Esophagus squamous epithelium (tissue), 5 donors: ENCODE measurements at regions not wholly inside any gene's neighbourhood (a gene's known extent, or its start where the extent isn't known, plus 50 kb on each side); places are given as distances from the start of the nearest gene placed in this dataset.

ENCODE experiments used
- DNase-seq: peaks from one replicate; lab custom pipeline; 2025; lab: John Stamatoyannopoulos, UW
- H3K27ac ChIP-seq, 4 donors: fragments of 200-600 bp; sonication (generic); one replicate each; pipeline ENCODE4 v1.5.1; 2016 to 2019; ENCODE audit warnings: mild to moderate bottlenecking in 1 of 4
- H3K27me3 ChIP-seq, 4 donors: fragments of 200-600 bp; sonication (generic); 1 replicate in 3 of 4; 2 replicates in 1 of 4; pipeline versions ENCODE4 v1.5.1 to v1.6.0; 2017 to 2021; ENCODE audit warnings: antibody characterized with exemption in 1 of 4
- H3K36me3 ChIP-seq, 3 donors: fragments of 200-600 bp; sonication (generic); one replicate each; pipeline ENCODE4 v1.5.1; 2016 to 2019
- H3K4me1 ChIP-seq, 3 donors: fragments of 200-600 bp; sonication (generic); one replicate each; pipeline ENCODE4 v1.5.1; 2017 to 2019
- H3K4me3 ChIP-seq, 4 donors: fragments of 200-600 bp; sonication (generic); 1 replicate in 3 of 4; 2 replicates in 1 of 4; pipeline ENCODE4 v1.5.1; 2016 to 2019; ENCODE audit warnings: mild to moderate bottlenecking in 2 of 4, moderate library complexity in 1 of 4
- H3K9me3 ChIP-seq, 3 donors: fragments of 200-600 bp; sonication (generic); one replicate each; pipeline ENCODE4 v1.5.1; 2016 to 2019
- POLR2A ChIP-seq, 4 donors: fragments of 450-650 bp; IDR thresholded peaks; one replicate each; pipeline ENCODE4 v1.6.1; 2017; ENCODE audit warnings: antibody characterized with exemption in 4 of 4, mild to moderate bottlenecking in 4 of 4, moderate library complexity in 3 of 4
- WGBS, 2 donors: methylation state at CpG; one replicate each; pipeline ENCODE4 v1.1.5; 2018; 5-methylcytosine and 5-hydroxymethylcytosine counted together
- intact Hi-C: fragments of 100-400 bp; cut with DNase I; formaldehyde crosslinking; loops from one replicate; pipeline ENCODE4 v1.15.0; 2022
- TF ChIP-seq, protein P1 (sequence below), 6 experiments: fragments of 450-650 bp in 4 of 6; fragments of 200-600 bp in 2 of 6; sonication (generic) in 2 of 6; IDR thresholded peaks; one replicate each; pipeline ENCODE4 v1.5.1; 2016 to 2019; ENCODE audit warnings: antibody characterized with exemption in 6 of 6, mild to moderate bottlenecking in 4 of 6, moderate library complexity in 4 of 6
- donor health status: DM: yes; HTN: yes; CAD: no.

DNA sequence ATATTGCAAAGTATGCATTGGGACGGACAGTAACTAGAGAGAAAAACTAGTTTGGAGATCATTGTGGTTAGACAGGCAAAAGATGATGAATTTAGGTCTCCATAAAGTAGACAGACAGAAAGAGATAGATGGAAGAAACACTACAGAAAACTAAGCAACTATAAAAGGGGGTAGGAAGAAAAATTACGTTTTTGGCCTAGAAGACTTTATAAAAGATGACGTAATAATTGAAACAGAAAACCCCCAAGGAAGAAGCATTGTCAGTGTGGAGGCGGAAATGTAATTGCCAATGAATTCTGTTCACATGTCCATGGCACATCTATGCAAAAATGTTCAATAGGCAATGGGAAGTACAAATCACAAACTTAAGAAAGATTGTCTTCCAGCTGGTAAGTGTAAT is 1211.5 kb upstream of the ZEB2 start:
- intact Hi-C loops = no loop called here
- no peak overlapping the region for H3K4me3 ChIP-seq
- H3K27me3 ChIP-seq = no peaks in the 10 kb centered on the region
- H3K27ac ChIP-seq = no peak overlapping the region
- H3K36me3 ChIP-seq = no peaks in the 10 kb centered on the region
- H3K4me1 ChIP-seq = no peaks in the 10 kb centered on the region
- no peak for DNase-seq
- TF ChIP-seq, protein P1, sequence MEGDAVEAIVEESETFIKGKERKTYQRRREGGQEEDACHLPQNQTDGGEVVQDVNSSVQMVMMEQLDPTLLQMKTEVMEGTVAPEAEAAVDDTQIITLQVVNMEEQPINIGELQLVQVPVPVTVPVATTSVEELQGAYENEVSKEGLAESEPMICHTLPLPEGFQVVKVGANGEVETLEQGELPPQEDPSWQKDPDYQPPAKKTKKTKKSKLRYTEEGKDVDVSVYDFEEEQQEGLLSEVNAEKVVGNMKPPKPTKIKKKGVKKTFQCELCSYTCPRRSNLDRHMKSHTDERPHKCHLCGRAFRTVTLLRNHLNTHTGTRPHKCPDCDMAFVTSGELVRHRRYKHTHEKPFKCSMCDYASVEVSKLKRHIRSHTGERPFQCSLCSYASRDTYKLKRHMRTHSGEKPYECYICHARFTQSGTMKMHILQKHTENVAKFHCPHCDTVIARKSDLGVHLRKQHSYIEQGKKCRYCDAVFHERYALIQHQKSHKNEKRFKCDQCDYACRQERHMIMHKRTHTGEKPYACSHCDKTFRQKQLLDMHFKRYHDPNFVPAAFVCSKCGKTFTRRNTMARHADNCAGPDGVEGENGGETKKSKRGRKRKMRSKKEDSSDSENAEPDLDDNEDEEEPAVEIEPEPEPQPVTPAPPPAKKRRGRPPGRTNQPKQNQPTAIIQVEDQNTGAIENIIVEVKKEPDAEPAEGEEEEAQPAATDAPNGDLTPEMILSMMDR (IDR thresholded peaks at IDR 0.05) = no peak
- TF ChIP-seq POLR2A (IDR thresholded peaks at IDR 0.05) = no peak
- H3K9me3 ChIP-seq = no peaks in the 10 kb centered on the region
- WGBS, 2 donors = 89 to 93% methylated on average over 4 of the region's 4 CpGs

DNA sequence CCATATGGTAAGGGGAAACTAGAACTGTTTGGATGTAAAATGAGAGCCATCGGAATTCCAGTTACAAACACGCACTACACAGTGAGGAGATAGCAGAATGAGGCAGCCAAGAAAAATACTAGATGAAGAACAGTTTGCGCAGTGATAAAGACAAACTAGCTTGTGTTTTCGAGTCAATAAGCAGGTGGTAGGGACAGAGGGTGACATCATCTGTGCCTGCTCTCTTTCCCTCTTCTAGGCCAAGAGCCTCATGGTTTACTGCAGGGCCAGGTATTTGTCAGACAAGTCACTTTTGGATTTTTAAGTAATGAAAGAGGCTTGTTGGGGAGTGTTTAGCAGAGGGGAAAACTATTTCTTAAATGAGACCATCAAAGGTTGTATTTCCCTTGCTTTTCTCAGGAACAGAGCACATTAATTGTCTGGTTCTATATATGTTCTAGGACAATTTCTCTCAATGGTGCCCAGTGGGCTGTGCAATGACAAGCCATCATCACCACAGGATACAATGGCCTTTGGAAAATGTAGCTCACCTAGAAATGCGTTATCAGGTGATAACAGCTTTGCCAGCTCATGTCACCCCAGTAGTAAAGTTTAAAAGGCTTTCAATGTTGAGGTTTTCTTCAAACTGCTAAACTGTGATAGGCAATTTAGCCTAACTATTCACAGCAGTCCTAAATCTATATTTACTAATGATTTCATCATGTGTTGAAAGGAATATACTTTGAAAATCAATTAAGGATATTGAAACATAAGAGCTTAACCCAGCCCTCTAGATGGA is 1210.3 kb upstream of the ZEB2 start:
- DNase-seq = no peak
- WGBS, 2 donors = 87 to 89% methylated on average over 5 of the region's 5 CpGs
- Histone ChIP-seq H3K27me3 (no peaks in the 10 kb centered on the region), H3K36me3 (no peaks in the 10 kb centered on the region), H3K27ac (no peak overlapping the region), H3K4me1 (no peaks in the 10 kb centered on the region), H3K9me3 (no peaks in the 10 kb centered on the region), H3K4me3 (no peak overlapping the region)
- intact Hi-C loops = no loop called here
- TF ChIP-seq, protein P1 (IDR thresholded peaks at IDR 0.05) = no peak
- TF ChIP-seq POLR2A (IDR thresholded peaks at IDR 0.05) = no peak

DNA sequence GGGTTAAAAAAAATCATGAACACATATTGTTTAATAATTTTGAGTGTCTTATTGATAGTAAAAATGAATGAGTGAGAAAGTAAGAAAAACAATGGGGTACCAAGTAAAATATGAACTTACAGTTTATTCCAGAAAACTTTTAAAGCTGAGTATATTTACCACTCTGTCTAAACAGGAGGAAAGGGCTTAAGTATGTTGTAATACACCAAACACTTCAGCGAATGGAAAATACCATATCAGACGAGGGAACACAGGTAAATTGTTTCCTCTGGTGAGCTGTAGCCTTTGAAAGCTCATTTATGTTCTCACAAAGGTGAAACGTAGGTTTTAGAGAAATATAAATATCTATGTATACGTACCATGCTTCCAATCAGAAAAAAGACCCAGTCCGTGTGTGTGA is 1209.6 kb upstream of the ZEB2 start:
- intact Hi-C loops = no loop called here
- no peak for DNase-seq
- WGBS, 2 donors = 72 to 88% methylated on average over 5 of the region's 5 CpGs

DNA sequence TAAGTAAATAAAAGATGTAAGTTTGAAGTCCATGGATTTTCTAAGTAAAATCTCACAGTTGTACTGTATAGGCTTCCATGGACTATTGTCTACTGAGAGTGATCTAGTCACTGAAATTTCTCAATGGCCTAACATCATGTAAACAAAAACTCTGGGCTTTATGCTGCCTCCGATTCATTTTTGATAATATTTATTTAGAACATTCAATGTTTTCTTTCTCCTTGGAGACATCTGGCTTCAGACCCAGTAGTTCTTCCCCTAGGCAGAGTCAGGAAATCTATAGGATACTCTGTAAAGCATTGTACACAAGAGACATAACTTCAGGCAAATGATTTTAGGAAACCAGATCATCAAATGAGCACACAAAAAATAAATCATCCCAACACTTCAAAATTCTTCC is 1208.6 kb upstream of the ZEB2 start:
- no peak for DNase-seq
- WGBS, 2 donors = 22 to 24% methylated on average over 1 of the region's 1 CpG

More for the DNA sequence above, 1209.6 kb upstream of the ZEB2 start:
- Histone ChIP-seq H3K27me3 (no peaks in the 10 kb centered on the region), H3K4me3 (no peak overlapping the region), H3K9me3 (no peaks in the 10 kb centered on the region), H3K36me3 (no peaks in the 10 kb centered on the region), H3K27ac (no peak overlapping the region), H3K4me1 (no peaks in the 10 kb centered on the region)
- no peak for TF ChIP-seq POLR2A (IDR thresholded peaks at IDR 0.05)
- TF ChIP-seq, protein P1 (IDR thresholded peaks at IDR 0.05) = no peak

DNA sequence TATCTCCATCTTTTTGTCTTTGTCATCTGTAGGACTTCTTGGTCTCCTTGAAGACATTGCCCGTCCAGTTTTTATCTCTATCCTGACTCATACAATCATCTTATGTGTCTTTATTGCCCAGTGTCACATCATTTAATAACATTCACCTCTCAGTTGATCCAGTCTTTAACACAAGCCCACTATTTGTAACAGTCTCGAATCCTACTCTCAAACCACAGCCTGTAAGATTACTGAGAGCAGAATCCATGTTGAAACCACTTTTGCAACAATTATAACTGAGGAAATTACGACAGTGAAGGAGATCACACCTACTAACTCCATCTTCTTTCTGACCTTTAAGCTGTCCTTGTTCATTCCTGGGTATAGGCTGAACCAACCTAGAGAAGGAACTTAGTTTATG is 1206.0 kb upstream of the ZEB2 start:
- WGBS, 2 donors = 78 to 87% methylated on average over 3 of the region's 3 CpGs
- no peak overlapping the region for H3K27ac ChIP-seq
- no peaks in the 10 kb centered on the region for H3K36me3 ChIP-seq
- H3K4me3 ChIP-seq = no peak overlapping the region
- H3K4me1 ChIP-seq = no peaks in the 10 kb centered on the region
- no peaks in the 10 kb centered on the region for H3K27me3 ChIP-seq
- TF ChIP-seq, protein P1 (IDR thresholded peaks at IDR 0.05) = no peak
- TF ChIP-seq POLR2A (IDR thresholded peaks at IDR 0.05) = no peak
- DNase-seq = no peak
- no peaks in the 10 kb centered on the region for H3K9me3 ChIP-seq
- intact Hi-C loops = no loop called here

More for the DNA sequence above, 1208.6 kb upstream of the ZEB2 start:
- Histone ChIP-seq H3K36me3 (no peaks in the 10 kb centered on the region), H3K4me3 (no peak overlapping the region), H3K4me1 (no peaks in the 10 kb centered on the region), H3K27me3 (no peaks in the 10 kb centered on the region), H3K27ac (no peak overlapping the region), H3K9me3 (no peaks in the 10 kb centered on the region)
- no peak for TF ChIP-seq POLR2A (IDR thresholded peaks at IDR 0.05)
- TF ChIP-seq, protein P1 (IDR thresholded peaks at IDR 0.05) = no peak
- intact Hi-C loops = no loop called here
